NCI-H345 treated with DMSO at 0.1 percent for 48 hours (cell line): ENCODE measurements at regions not wholly inside any gene's neighbourhood (a gene's known extent, or its start where the extent isn't known, plus 50 kb on each side); places are given as distances from the start of the nearest gene placed in this dataset.

Experiments
- DNase-seq: peaks from one replicate; lab custom pipeline; 2025; ENCODE audit not compliant: unreplicated experiment; lab: John Stamatoyannopoulos, UW

GRCh38 chr18:78853341-78853740 lies 126.3 kb upstream of the SALL3 start:
- DNase-seq, result no peak

DNA sequence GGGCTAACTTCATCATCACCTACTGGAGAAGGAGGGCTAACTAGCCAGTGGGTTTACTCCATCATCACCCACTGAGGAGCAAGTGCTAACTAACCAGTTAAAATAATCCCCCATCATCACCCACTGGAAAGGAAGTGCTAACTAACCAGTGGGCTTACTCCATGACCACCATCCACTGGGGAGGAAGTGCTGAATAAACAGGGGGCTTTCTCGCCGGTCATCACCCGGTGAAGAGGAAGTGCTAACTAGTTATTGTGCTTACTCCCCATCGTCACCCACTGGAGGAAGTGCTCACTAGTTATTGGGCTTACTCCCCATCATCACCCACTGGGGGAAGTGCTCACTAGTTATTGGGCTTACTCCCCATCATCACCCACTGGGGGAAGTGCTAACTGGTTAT lies 124.4 kb upstream of the SALL3 start:
- no peak for DNase-seq

DNA sequence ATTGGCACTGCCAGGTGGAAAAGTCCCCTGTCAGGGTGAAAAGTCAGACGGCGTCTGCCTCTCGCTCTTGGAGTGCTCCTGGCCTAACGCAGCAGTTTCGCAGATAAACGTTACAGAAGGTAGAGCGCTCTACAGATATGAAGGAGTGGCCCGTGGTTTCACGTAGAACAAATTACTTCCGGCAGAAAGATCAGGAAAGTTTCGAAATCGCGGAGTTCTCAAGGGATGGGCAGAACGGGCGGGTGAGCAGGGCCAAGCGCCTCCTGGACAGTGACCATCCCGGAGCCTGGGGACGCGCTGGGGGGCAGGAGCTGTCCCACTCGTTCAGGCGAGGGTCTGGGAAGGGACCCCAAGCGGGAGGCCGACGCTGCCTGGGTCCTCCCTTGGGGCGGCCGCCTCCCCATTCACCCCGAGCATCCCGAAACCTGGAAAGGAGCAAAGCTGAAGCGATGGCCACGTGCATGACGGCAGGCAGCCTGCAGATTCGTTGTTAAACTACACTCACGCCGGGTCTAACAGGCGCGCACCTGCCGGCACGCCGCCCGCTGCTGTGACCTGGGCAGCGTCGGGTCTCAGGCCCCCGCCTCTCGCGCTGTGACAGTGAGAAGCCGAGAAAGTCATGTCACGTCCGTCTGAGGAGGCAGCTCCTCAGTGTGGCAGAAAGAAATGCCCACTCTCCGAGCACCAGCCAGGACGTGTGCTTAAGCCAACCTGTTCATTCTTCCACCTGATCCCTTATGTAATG lies 122.9 kb upstream of the SALL3 start:
- no peak for DNase-seq

DNA sequence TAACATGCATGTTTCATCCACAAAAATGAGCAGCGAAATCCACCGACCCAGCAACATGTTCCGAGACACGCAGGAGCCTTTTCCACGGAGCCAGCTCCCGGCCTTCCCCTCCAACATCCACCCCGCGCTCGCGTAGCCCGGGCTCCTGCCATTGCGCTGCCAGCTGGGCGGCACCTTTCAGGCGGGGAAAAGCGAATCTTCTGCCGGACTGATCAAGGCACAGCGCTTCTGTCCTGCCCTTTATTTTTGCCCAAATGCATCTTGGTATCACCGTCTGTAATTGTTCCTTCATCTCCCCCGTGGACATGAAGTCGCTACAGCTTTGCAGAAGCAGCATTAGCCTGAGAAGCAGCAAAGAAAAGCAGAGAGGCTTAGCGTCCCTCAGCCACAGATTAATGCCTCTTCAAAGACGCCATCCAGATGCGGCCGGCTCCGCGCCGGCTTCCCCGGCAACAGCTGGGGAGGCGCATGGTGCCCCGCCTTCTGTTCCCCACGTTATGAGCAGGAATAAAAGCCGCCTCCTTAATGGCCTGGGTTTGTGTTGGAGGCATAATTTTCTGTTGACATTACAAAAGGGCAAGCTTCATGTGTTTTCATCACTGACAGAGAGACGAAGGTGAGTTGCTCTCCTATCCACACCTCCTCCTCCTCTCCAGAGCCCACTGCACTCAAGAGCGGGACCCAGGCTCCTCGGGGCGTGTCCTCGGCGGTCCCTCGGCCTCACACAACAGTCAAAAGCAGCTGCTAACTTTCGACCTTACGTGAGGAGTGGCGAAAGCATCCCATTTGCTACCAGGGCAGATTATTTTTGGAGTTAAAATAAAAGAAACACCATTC lies 122.1 kb upstream of the SALL3 start:
- no peak for DNase-seq

- DNase-seq, result no peak
Observed at GRCh38 chr18:78859686-78860085, 119.9 kb upstream of the SALL3 start.

DNA sequence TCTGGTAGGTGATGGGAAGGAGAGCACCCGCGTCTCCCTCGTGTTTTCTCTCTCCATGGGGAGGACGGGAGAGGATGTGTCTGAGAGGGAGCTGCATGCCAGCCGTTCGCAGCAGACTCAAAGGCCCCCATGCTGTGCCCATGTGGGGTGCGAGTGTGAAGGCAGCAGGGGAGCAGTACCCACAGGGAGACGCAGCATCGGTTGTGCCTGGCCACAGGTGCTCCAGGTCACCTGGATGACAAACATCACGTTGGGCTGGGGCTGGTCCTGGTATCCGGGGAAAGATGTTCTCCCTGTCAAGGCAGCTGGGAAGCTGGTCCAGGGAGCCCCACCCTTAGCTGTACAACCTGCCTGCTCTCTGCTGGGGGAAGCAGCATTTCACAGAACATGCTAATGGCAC lies 119.5 kb upstream of the SALL3 start:
- peak; percentile 40 for DNase-seq

GRCh38 chr18:78861116-78861515 lies 118.5 kb upstream of the SALL3 start:
- DNase-seq, result no peak

DNA sequence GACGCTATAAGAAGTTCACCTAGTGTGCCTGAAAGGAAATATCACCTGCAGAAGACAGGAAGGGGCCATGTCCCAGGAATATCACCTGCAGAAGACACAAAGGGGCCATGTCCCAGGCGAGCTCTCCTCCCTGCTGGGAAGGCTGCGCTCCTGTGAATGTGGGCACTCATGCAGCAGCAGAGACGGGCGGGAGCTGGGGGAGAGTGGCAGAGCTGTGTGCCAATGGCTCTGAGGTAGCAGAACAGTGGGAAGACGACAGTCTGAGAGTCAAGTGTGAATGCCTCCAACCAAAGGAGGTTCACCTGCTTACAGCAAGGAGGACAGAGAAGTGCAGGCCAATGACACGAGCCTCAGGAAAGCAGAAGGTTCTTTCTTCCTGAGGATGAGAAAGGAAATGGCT lies 117.9 kb upstream of the SALL3 start:
- DNase-seq, result peak; percentile 45

- DNase-seq, result no peak
Observed at GRCh38 chr18:78862395-78862794, 117.2 kb upstream of the SALL3 start.

- DNase-seq, result no peak
Observed at GRCh38 chr18:78865056-78865598, 114.5 kb upstream of the SALL3 start.

GRCh38 chr18:78865771-78866310 lies 113.8 kb upstream of the SALL3 start:
- no peak for DNase-seq

- no peak for DNase-seq
Observed at GRCh38 chr18:78867131-78867530, 112.5 kb upstream of the SALL3 start.

DNA sequence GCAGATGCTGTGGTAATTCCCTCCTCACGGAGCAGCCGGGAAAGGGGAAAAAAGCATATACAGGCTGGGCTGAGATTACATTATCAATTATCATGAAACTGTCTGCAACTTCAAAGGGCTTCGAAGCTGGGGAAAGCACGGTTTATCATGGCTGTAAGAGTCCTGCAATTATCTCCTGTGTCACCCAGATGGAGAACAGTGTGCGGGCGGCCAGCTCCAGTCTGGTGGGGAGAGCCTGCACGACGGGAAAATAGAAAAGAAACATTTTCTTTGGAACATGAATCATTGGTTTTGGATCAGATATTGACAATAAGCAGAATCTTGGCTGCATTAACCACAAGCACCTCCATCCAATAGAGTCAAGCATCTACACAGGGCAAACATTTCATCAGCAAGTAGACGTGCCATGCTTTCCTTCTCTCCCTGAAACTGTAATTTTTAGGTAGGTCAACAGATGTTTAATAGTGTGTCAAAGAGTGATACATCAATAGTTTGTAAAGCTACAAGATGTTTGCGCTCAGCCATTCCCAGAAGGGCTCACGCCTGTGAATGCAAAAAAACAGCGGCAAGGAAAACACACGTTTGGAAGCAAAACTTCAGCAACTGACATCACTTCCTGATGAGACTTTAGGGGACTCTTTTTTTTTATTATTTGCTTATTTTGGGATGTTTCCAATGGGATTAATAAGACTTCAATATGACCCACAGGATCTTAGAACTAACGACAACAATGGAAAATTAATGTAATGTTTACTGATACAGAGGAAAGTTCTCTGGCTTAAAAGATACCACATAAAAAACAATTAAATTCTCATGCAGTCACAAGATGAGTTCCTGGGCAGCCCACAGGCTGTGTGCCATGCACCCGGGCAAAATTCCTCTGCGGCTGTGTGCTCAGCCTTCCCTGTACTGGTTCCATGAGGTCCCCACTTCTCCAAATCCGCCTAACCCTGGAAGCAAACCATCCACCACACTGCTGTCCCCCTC lies 111.0 kb upstream of the SALL3 start:
- no peak for DNase-seq

DNA sequence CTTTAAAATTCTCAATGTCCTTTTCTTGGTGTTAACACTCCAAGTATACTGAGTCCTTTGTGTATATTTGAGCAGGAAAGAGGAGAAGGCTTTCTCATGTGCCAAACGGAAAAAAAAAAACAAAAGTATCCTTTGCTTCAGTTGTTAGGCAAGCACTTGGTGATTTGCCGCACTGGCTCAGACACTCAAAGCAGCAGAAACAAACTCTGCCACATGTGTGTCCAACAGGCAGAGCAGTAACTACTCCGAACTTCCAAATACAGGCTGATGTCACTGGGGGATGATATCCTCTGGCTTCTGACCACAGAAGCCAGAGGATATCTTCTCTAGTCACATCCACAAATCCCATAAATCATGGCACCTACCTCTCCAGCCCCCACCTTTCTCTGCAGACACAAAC lies 108.0 kb upstream of the SALL3 start:
- no peak for DNase-seq

GRCh38 chr18:78873926-78874500 lies 105.6 kb upstream of the SALL3 start:
- DNase-seq, result no peak

DNA sequence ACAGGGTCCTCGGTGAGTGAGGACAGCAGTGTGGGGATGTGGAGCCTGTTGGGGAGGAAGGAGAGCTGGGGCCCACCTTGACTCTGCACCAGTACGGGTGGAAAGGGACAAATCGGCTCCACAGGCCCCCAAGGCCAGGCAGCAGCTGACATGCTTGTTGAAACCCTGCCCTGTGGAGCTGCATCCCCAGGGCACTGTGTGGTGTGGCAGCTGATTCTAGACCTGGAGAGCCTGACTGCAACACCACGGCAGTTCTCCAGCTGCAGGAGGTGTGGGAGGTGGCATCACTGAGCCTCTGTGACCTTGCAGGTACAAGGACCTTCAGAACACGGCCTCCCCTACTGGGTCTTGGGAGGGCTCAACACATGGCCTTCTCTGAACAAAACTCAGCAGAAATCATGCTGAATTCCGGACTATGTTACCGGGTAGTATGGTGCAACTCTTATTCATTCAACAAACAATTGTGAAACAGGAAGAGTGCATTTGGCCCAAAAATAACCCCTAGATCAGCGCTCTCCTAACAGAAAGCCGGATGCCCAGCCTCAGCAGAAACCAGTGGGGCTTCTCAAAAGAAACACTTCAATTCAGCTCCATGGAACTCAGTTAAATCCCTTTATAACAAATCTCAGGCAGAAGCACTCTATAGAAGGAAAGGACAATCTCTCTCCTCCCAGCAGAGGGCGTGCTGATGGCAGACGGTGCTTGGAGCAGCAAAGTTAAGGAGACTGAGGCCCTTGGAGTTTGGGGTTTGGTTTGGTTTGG lies 104.4 kb upstream of the SALL3 start:
- peak; percentile 31 for DNase-seq

DNA sequence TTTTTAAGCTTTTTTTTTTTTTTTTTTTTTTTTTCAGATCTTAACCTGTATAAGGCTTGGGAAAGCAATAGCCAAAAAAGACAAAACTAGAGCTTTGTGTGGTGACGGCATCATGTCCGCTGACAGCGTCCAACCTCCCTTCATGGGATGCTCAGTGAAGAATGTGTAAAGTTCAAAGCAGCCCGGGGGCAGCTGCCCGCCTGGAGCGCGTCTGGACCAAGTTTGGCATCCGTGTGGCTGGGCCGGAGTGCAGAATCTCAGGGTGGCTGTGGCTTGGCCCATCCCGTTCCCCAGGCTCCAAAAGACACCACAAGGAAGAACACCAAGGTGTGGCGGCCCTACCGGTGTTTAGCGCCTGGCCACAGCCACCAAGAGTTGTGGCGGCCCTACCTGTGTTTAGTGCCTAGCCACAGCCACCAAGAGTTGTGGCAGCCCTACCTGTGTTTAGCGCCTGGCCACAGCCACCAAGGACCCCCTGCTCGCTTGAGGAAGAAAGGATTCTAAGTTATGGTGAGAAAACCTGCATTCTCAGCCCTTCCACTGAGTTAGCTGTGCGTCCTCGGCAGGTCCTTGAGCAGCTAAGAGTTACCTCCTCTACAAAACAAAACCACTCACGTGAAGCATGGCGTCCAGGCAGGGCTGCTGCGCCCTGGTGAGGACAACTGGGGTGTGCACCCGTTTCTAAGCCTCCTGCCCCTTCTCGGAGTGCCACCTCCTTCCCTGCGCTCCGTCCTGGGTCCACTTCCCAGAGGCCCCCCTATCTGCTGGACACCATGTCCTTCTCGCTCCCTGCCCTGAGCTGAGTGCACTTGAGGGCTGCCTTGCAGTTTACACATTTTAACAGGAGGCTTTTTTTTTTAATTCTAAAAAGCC lies 103.6 kb upstream of the SALL3 start:
- no peak for DNase-seq

DNA sequence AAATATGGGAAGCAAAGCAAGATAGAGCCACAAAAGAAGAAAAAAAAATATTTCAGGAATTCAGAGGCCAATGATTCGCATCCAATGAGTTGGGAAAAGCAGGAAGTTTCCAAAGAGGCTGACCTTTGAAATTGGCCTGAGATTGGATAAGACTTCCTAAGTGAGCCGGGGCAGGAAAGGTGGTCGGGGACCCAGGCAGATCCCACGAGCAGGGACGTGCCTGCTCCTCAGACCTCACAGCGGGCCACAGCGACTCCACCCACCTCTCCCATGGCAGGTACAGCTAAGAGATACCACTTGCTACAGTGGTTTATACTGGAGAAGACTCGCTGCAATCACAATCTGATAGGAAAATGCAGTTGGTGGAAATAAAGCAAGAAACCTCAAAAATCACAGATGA lies 102.8 kb upstream of the SALL3 start:
- no peak for DNase-seq

GRCh38 chr18:78878335-78878734 lies 101.3 kb upstream of the SALL3 start:
- DNase-seq, result no peak
